Colonic mucosa (tissue), 4 donors: ENCODE measurements at regions not wholly inside any gene's neighbourhood (a gene's known extent, or its start where the extent isn't known, plus 50 kb on each side); places are given as distances from the start of the nearest gene placed in this dataset.

Experiments used
- DNase-seq: peaks from one replicate; pipeline ENCODE4 v3.0.0-alpha.2; 2020
- H3K27ac ChIP-seq: fragments of 200-600 bp; one replicate; pipeline ENCODE4 v1.8.0; 2021
- H3K27me3 ChIP-seq: fragments of 200-600 bp; one replicate; pipeline ENCODE4 v1.8.0; 2021
- H3K36me3 ChIP-seq: fragments of 200-600 bp; one replicate; pipeline ENCODE4 v1.8.0; 2021
- H3K4me1 ChIP-seq: fragments of 200-600 bp; one replicate; pipeline ENCODE4 v1.8.0; 2021; ENCODE audit warnings: mild to moderate bottlenecking
- H3K4me3 ChIP-seq: fragments of 200-600 bp; one replicate; pipeline ENCODE4 v1.8.0; 2021
- H3K9ac ChIP-seq, 2 donors: one replicate each; pipeline ENCODE4 v1.7.0; 2013; ENCODE audit warnings: control low read depth in 2 of 2, low read depth in 2 of 2, low read length in 2 of 2
- H3K9me3 ChIP-seq: fragments of 200-600 bp; one replicate; pipeline ENCODE4 v1.8.0; 2021
- intact Hi-C: fragments of 100-400 bp; cut with DNase I; formaldehyde crosslinking; loops from one replicate; pipeline ENCODE4 v1.14.1; 2022
- TF ChIP-seq, protein P1 (sequence below): fragments of 200-600 bp; IDR thresholded peaks from one replicate; pipeline ENCODE4 v1.8.0; 2022; ENCODE audit warnings: antibody characterized with exemption, mild to moderate bottlenecking
- donor health status: healthy.
- donor health status: DM: no; HTN: no; CAD: no.
- donor health status: DM: no; HTN: no; CAD: no.

DNA sequence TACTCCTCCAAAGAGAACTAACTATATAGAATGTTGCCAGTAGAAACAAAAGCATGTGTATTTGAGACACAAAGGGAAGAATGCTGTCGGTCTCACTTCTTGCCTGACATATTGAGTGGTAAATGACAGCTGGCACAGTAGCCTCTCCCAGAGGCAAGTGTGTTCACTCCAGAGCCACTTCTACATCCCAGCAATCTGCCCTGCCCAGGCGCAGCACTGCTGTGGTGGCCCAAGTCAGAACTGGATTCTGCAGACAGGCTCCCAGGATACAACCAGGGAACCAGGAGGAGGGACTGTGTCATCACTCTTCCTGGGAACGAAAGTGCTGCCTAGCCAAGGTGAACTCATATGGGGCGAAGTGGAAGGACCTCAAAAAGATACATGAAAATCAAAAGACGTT, 103.2 kb upstream of the ARMC2 start:
- TF ChIP-seq, protein P1, sequence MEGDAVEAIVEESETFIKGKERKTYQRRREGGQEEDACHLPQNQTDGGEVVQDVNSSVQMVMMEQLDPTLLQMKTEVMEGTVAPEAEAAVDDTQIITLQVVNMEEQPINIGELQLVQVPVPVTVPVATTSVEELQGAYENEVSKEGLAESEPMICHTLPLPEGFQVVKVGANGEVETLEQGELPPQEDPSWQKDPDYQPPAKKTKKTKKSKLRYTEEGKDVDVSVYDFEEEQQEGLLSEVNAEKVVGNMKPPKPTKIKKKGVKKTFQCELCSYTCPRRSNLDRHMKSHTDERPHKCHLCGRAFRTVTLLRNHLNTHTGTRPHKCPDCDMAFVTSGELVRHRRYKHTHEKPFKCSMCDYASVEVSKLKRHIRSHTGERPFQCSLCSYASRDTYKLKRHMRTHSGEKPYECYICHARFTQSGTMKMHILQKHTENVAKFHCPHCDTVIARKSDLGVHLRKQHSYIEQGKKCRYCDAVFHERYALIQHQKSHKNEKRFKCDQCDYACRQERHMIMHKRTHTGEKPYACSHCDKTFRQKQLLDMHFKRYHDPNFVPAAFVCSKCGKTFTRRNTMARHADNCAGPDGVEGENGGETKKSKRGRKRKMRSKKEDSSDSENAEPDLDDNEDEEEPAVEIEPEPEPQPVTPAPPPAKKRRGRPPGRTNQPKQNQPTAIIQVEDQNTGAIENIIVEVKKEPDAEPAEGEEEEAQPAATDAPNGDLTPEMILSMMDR, result no peak
- Histone ChIP-seq H3K27ac (no peak overlapping the region), H3K27me3 (no peaks in the 10 kb centered on the region), H3K4me1 (no peaks in the 10 kb centered on the region), H3K9me3 (no peaks in the 10 kb centered on the region), H3K9ac (no peak overlapping the region), H3K4me3 (no peak overlapping the region), H3K36me3 (no peaks in the 10 kb centered on the region)
- no peak for DNase-seq
- intact Hi-C loops, result no loop called here

DNA sequence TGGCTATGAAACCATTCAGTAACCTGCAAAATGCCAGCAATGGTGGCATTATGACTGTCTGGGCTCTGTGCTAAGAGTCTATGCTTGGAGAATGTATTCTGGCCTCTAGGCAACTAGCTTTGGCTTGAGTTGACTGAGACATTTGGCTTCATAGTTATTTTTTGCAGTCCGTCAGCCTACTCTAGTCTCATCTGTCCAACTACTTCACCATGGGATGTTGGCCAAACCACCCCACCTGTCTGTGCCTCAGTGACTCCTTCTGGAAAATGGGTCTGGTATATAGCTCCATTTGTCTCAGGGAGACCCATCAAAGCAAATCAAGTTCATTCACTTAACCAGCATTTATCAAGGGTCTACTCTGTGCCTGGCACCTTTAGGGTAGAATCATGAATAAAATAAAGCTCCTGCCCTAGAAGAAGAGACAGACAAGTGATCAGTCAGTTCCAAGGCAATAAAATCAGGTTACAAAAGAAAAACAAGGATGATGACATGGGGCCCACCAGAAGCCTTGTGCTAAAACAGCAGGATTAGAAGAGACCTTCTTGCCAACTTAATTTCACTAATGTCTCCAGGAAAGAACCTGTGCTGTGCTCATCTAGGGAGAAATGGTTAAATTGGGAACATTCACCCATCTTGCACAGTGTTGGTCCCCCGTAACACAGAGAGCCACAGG, 102.4 kb upstream of the ARMC2 start:
- Histone ChIP-seq H3K9ac (no peak overlapping the region), H3K9me3 (no peaks in the 10 kb centered on the region), H3K4me3 (no peak overlapping the region), H3K36me3 (no peaks in the 10 kb centered on the region), H3K4me1 (no peaks in the 10 kb centered on the region), H3K27me3 (no peaks in the 10 kb centered on the region), H3K27ac (no peak overlapping the region)
- no peak for DNase-seq
- TF ChIP-seq, protein P1, result no peak
- intact Hi-C loops, result no loop called here

DNA sequence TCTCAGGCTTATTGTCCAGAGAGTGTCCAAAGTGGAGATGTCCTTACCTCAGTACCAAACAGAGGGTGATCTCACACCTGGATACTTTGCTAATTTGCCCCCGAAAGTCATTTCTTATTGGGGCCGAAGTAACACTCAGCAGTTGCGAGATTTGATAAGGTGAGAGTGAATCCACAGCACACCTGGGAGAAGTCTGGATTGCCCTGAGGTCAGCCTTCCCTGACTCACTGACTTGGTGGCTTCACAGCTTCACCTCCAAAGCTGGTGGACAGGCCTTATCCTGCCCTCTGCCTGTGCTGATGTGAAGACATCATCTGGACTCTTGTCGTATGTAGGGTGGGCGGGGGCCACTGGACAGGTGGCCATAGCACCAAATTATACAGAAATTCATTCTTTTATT, 101.9 kb upstream of the ARMC2 start:
- intact Hi-C loops, result no loop called here
- H3K27ac ChIP-seq, result no peak overlapping the region
- H3K27me3 ChIP-seq, result no peaks in the 10 kb centered on the region
- no peaks in the 10 kb centered on the region for H3K4me1 ChIP-seq
- no peak overlapping the region for H3K9ac ChIP-seq
- H3K9me3 ChIP-seq, result no peaks in the 10 kb centered on the region
- H3K36me3 ChIP-seq, result no peaks in the 10 kb centered on the region
- H3K4me3 ChIP-seq, result no peak overlapping the region
- no peak for DNase-seq
- TF ChIP-seq, protein P1, result no peak

DNA sequence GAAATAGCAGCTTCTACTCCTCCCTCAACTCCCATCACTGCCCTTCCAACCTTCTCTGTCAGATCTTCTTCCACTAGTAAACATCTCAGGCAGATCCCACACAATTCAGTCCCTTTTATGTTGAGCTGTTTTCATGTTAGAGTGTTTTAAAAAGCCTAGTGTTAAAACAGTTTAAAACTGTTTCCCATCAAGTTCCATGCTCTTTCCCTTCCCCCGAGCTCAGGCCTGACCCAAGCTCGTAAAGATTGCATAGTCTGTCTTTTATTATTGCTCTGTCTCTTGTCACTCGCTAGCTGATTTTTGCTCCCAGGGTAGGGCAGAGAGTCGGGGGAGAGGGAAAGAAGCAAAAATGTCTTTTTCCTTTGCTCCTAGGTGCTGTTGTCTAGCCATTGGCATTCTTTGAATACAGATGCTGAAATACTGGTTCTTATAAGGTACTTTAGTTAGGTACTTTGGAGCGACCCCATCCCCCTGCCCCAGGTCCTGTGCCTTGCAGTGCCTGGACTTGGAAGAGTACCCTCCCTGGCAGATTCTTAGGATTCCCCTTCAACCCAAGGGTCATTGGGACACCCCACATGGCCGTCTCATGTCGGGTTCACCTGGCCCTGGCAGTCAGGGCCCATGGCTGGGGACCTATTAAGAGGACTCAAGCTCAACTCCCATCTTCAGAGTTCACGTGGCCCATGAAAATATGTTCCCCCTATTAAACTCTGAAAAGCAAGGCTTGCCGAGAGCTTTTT, 101.2 kb upstream of the ARMC2 start:
- no peak overlapping the region for H3K9ac ChIP-seq
- H3K27me3 ChIP-seq, result no peaks in the 10 kb centered on the region
- TF ChIP-seq, protein P1, result no peak
- intact Hi-C loops, result no loop called here
- no peak for DNase-seq
- no peak overlapping the region for H3K4me3 ChIP-seq
- no peaks in the 10 kb centered on the region for H3K36me3 ChIP-seq
- no peaks in the 10 kb centered on the region for H3K9me3 ChIP-seq
- H3K4me1 ChIP-seq, result no peaks in the 10 kb centered on the region
- no peak overlapping the region for H3K27ac ChIP-seq

DNA sequence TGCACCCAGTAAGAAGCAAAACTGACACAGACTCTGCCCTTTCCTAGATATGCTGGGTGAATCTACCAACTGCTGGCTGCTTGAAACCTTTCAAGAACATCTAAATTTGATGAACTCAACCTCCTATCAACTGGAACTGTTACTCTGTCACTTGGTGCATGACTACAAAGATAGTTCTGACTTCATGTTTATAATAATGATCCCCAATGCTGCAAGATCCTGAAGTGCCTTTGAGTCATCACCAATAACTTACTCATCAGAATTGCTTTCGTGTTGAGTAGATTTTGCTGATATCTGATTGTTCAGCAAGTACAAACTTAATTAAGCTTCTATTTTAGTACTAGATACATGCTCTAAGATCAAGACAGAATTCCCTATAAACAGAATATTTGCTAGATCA, 100.2 kb upstream of the ARMC2 start:
- no peak overlapping the region for H3K4me3 ChIP-seq
- no peak overlapping the region for H3K9ac ChIP-seq
- no peaks in the 10 kb centered on the region for H3K9me3 ChIP-seq
- no peaks in the 10 kb centered on the region for H3K4me1 ChIP-seq
- H3K27ac ChIP-seq, result no peak overlapping the region
- H3K36me3 ChIP-seq, result no peaks in the 10 kb centered on the region
- no peak for DNase-seq
- TF ChIP-seq, protein P1, result no peak
- no peaks in the 10 kb centered on the region for H3K27me3 ChIP-seq
- intact Hi-C loops, result no loop called here
